ENCODE measurements at regions not wholly inside any gene's neighbourhood (a gene's known extent, or its start where the extent isn't known, plus 50 kb on each side); places are given as distances from the start of the nearest gene placed in this dataset.

- no peaks in the 10 kb centered on the region for H3K4me1 Mint-ChIP-seq
- H3K9me3 Mint-ChIP-seq: no peaks in the 10 kb centered on the region
- H3K4me3 Mint-ChIP-seq: no peak overlapping the region
- TF ChIP-seq CTCF (IDR thresholded peaks at IDR 0.05; ENCODE audit: unreplicated experiment in 3 of 3): no peak
- H3K27ac Mint-ChIP-seq: no peak overlapping the region
- no peaks in the 10 kb centered on the region for H3K36me3 Mint-ChIP-seq (ENCODE audit: low read depth)
- no peaks in the 10 kb centered on the region for H3K27me3 Mint-ChIP-seq (ENCODE audit: low read depth)
These were observed 496.7 kb upstream of the NMUR2 start for GRCh38 chr5:152901754-152902153.

- no peaks in the 10 kb centered on the region for H3K4me1 Mint-ChIP-seq
- no peaks in the 10 kb centered on the region for H3K36me3 Mint-ChIP-seq (ENCODE audit: low read depth)
- peaks cover 8% of the 10 kb centered on the region for H3K27me3 Mint-ChIP-seq (ENCODE audit: low read depth)
- no peak overlapping the region for H3K4me3 Mint-ChIP-seq
- no peaks in the 10 kb centered on the region for H3K9me3 Mint-ChIP-seq
- H3K27ac Mint-ChIP-seq: no peak overlapping the region
- no peak for TF ChIP-seq CTCF (IDR thresholded peaks at IDR 0.05; ENCODE audit: unreplicated experiment in 3 of 3)
These were observed 500.2 kb upstream of the NMUR2 start for GRCh38 chr5:152905286-152905685.

GRCh38 chr5:152907488-152908245 is 502.6 kb upstream of the NMUR2 start:
- H3K36me3 Mint-ChIP-seq (ENCODE audit: low read depth): no peaks in the 10 kb centered on the region
- no peak overlapping the region for H3K4me3 Mint-ChIP-seq
- no peaks in the 10 kb centered on the region for H3K9me3 Mint-ChIP-seq
- no peaks in the 10 kb centered on the region for H3K4me1 Mint-ChIP-seq
- H3K27me3 Mint-ChIP-seq (ENCODE audit: low read depth): peaks cover 8% of the 10 kb centered on the region
- no peak overlapping the region for H3K27ac Mint-ChIP-seq
- TF ChIP-seq CTCF (IDR thresholded peaks at IDR 0.05; ENCODE audit: unreplicated experiment in 3 of 3): no peak

GRCh38 chr5:152912924-152913323 is 507.8 kb upstream of the NMUR2 start:
- Mint-ChIP-seq H3K9me3 (peaks cover 4% of the 10 kb centered on the region), H3K27ac (no peak overlapping the region), H3K27me3 (ENCODE audit: low read depth) (peaks cover 8% of the 10 kb centered on the region), H3K36me3 (ENCODE audit: low read depth) (no peaks in the 10 kb centered on the region), H3K4me3 (no peak overlapping the region), H3K4me1 (no peaks in the 10 kb centered on the region)
- no peak for TF ChIP-seq CTCF (IDR thresholded peaks at IDR 0.05; ENCODE audit: unreplicated experiment in 3 of 3)

- H3K27ac Mint-ChIP-seq: no peak overlapping the region
- no peaks in the 10 kb centered on the region for H3K9me3 Mint-ChIP-seq
- TF ChIP-seq CTCF (IDR thresholded peaks at IDR 0.05; ENCODE audit: unreplicated experiment in 3 of 3): no peak
- H3K4me1 Mint-ChIP-seq: no peaks in the 10 kb centered on the region
- no peaks in the 10 kb centered on the region for H3K27me3 Mint-ChIP-seq (ENCODE audit: low read depth)
- no peaks in the 10 kb centered on the region for H3K36me3 Mint-ChIP-seq (ENCODE audit: low read depth)
- H3K4me3 Mint-ChIP-seq: no peak overlapping the region
These were observed 527.5 kb upstream of the NMUR2 start for GRCh38 chr5:152932621-152933020.

- Mint-ChIP-seq H3K27me3 (ENCODE audit: low read depth) (no peaks in the 10 kb centered on the region), H3K27ac (no peak overlapping the region), H3K4me1 (no peaks in the 10 kb centered on the region), H3K9me3 (peaks cover 4% of the 10 kb centered on the region), H3K4me3 (no peak overlapping the region), H3K36me3 (ENCODE audit: low read depth) (no peaks in the 10 kb centered on the region)
- no peak for TF ChIP-seq CTCF (IDR thresholded peaks at IDR 0.05; ENCODE audit: unreplicated experiment in 3 of 3)
These were observed 528.0 kb upstream of the NMUR2 start for GRCh38 chr5:152933056-152933455.

Measured in nephron (organoid).